ENCODE measurements at regions not wholly inside any gene's neighbourhood (a gene's known extent, or its start where the extent isn't known, plus 50 kb on each side); places are given as distances from the start of the nearest gene placed in this dataset.

GRCh38 chr3:67719333-67719732 is 64.9 kb upstream of the SUCLG2 start:
- DNase-seq (ENCODE audit: low read depth), result no peak
- TF ChIP-seq CTCF (IDR thresholded peaks at IDR 0.05; ENCODE audit: insufficient read depth, low read depth, low read length), result no peak
- no peak overlapping the region for H3K4me3 ChIP-seq (ENCODE audit: low read depth, low read length)
- ChIA-PET CTCF (no interaction called here), POLR2A (no interaction called here)
- no peaks in the 10 kb centered on the region for H3K36me3 ChIP-seq (ENCODE audit: control insufficient read depth, insufficient read depth, low read length)
- no peaks in the 10 kb centered on the region for H3K27me3 ChIP-seq (ENCODE audit: control insufficient read depth, insufficient read depth, low read length)

- ChIA-PET CTCF (no interaction called here), POLR2A (no interaction called here)
- Histone ChIP-seq H3K36me3 (ENCODE audit: control insufficient read depth, insufficient read depth, low read length) (no peaks in the 10 kb centered on the region), H3K4me3 (ENCODE audit: low read depth, low read length) (no peak overlapping the region), H3K27me3 (ENCODE audit: control insufficient read depth, insufficient read depth, low read length) (no peaks in the 10 kb centered on the region)
- no peak for TF ChIP-seq CTCF (IDR thresholded peaks at IDR 0.05; ENCODE audit: insufficient read depth, low read depth, low read length)
- no peak for DNase-seq (ENCODE audit: low read depth)
Measured at GRCh38 chr3:67715971-67716370, 61.6 kb upstream of the SUCLG2 start.

GRCh38 chr3:67713764-67714469 is 59.5 kb upstream of the SUCLG2 start:
- Histone ChIP-seq H3K4me3 (ENCODE audit: low read depth, low read length) (no peak overlapping the region), H3K36me3 (ENCODE audit: control insufficient read depth, insufficient read depth, low read length) (no peaks in the 10 kb centered on the region), H3K27me3 (ENCODE audit: control insufficient read depth, insufficient read depth, low read length) (no peaks in the 10 kb centered on the region)
- DNase-seq (ENCODE audit: low read depth), result no peak
- TF ChIP-seq CTCF (IDR thresholded peaks at IDR 0.05; ENCODE audit: insufficient read depth, low read depth, low read length), result no peak
- ChIA-PET POLR2A (no interaction called here), CTCF (interaction anchor here (0.6 kb wide), 1 partner anchor 44 kb away, joined by 5 read pairs; no protein-coding TSS in a partner anchor)

- H3K27me3 ChIP-seq (ENCODE audit: control insufficient read depth, insufficient read depth, low read length), result no peaks in the 10 kb centered on the region
- no peak overlapping the region for H3K4me3 ChIP-seq (ENCODE audit: low read depth, low read length)
- CTCF ChIA-PET, result no interaction called here
- TF ChIP-seq CTCF (IDR thresholded peaks at IDR 0.05; ENCODE audit: insufficient read depth, low read depth, low read length), result no peak
- POLR2A ChIA-PET, result no interaction called here
- no peaks in the 10 kb centered on the region for H3K36me3 ChIP-seq (ENCODE audit: control insufficient read depth, insufficient read depth, low read length)
- DNase-seq (ENCODE audit: low read depth), result no peak
Measured at GRCh38 chr3:67712259-67712658, 57.8 kb upstream of the SUCLG2 start.

GRCh38 chr3:67710396-67710795 is 56.0 kb upstream of the SUCLG2 start:
- no peak for DNase-seq (ENCODE audit: low read depth)
- Histone ChIP-seq H3K36me3 (ENCODE audit: control insufficient read depth, insufficient read depth, low read length) (no peaks in the 10 kb centered on the region), H3K4me3 (ENCODE audit: low read depth, low read length) (no peak overlapping the region), H3K27me3 (ENCODE audit: control insufficient read depth, insufficient read depth, low read length) (no peaks in the 10 kb centered on the region)
- ChIA-PET CTCF (interaction anchor here (1.1 kb wide), 1 partner anchor 26 kb away, joined by 3 read pairs; no protein-coding TSS in a partner anchor), POLR2A (no interaction called here)
- no peak for TF ChIP-seq CTCF (IDR thresholded peaks at IDR 0.05; ENCODE audit: insufficient read depth, low read depth, low read length)
